HepG2 (cell line): ENCODE measurements at regions not wholly inside any gene's neighbourhood (a gene's known extent, or its start where the extent isn't known, plus 50 kb on each side); places are given as distances from the start of the nearest gene placed in this dataset.
A peak's percentile ranks its signal among the peaks of the same experiment; 100 is the strongest.

Source experiments
- FOXJ3 ChIP-seq: sonication (generic); formaldehyde crosslinking; IDR thresholded peaks from 2 replicates; pipeline ENCODE4 v1.4.0; 2020; ENCODE audit warnings: missing genetic modification reagents, mild to moderate bottlenecking, borderline replicate concordance
- HES4 ChIP-seq: sonication (generic); formaldehyde crosslinking; IDR thresholded peaks from 2 replicates; pipeline ENCODE4 v1.9.0; 2021; ENCODE audit warnings: mild to moderate bottlenecking, missing genetic modification reagents, borderline replicate concordance
- KAT8 ChIP-seq: IDR thresholded peaks from 2 replicates; pipeline ENCODE4 v1.6.1; 2016; ENCODE audit warnings: missing genetic modification reagents, missing compliant biosample characterization
- LRRFIP1 ChIP-seq: sonication (generic); formaldehyde crosslinking; conservative IDR thresholded peaks from 2 replicates; pipeline ENCODE4 v1.4.0; 2020; ENCODE audit warnings: missing genetic modification reagents
- MED1 ChIP-seq: sonication (generic); formaldehyde crosslinking; IDR thresholded peaks from 2 replicates; pipeline ENCODE4 v1.4.0; 2020; ENCODE audit warnings: missing genetic modification reagents
- MTF2 ChIP-seq: sonication (generic); formaldehyde crosslinking; IDR thresholded peaks from 2 replicates; pipeline ENCODE4 v1.5.0; 2020; ENCODE audit warnings: missing genetic modification reagents, borderline replicate concordance
- NFE2L1 ChIP-seq: sonication (generic); formaldehyde crosslinking; IDR thresholded peaks from 2 replicates; pipeline ENCODE4 v1.4.0; 2020; ENCODE audit warnings: missing genetic modification reagents, mild to moderate bottlenecking, borderline replicate concordance
- SOX6 ChIP-seq, 2 experiments: fragments of 450-650 bp in 1 of 2; sonication (generic) in 1 of 2; formaldehyde crosslinking in 1 of 2; IDR thresholded peaks; 2 replicates each; pipeline versions ENCODE4 v1.4.0 to v1.6.1; 2017 to 2020; ENCODE audit warnings: antibody characterized with exemption in 1 of 2, mild to moderate bottlenecking in 1 of 2, missing genetic modification reagents in 1 of 2
- TBX2 ChIP-seq: sonication (generic); formaldehyde crosslinking; IDR thresholded peaks from 2 replicates; pipeline ENCODE4 v1.5.0; 2020; ENCODE audit warnings: missing genetic modification reagents, mild to moderate bottlenecking, borderline replicate concordance
- ZBTB40 ChIP-seq, 2 experiments: fragments of 450-650 bp in 1 of 2; sonication (generic) in 1 of 2; formaldehyde crosslinking in 1 of 2; IDR thresholded peaks; 2 replicates each; pipeline versions ENCODE4 v1.6.1 to v1.8.0; 2016 to 2022; ENCODE audit warnings: antibody characterized with exemption in 1 of 2, mild to moderate bottlenecking in 1 of 2, missing genetic modification reagents in 1 of 2
- ZNF362 ChIP-seq: sonication (generic); formaldehyde crosslinking; IDR thresholded peaks from 2 replicates; pipeline ENCODE4 v1.4.0; 2020; ENCODE audit warnings: missing genetic modification reagents, mild to moderate bottlenecking, borderline replicate concordance
- TF ChIP-seq, protein P1 (sequence below): sonication (generic); formaldehyde crosslinking; IDR thresholded peaks from 2 replicates; pipeline ENCODE4 v1.4.0; 2020; ENCODE audit warnings: missing genetic modification reagents

DNA sequence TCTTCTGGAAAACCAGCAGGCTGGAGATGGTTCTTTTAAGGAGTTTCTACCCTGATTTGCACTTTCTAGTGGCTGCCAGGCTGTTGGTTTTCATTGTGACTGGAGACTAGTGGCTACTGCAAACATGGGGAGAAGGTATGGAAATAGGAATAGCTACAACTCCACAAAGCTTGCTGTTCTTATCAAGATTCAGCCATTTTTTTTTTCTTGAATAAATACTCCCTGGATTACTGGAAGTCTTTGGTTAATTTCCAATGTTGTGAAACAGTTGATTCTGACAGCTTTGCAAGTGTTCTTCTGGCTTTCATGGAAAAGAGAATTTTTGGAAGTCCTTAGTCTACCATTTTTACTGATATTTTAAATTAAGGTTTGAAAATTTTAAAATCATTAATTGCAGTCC, 277.7 kb downstream of the HS3ST3A1 start (continued):
- peak; percentile 86 for TF ChIP-seq ZNF362 (CRISPR knock-in tag)
- no peak for TF ChIP-seq SOX6 (IDR thresholded peaks at IDR 0.05)
- peak; percentile 55 for TF ChIP-seq SOX6 (CRISPR knock-in tag; IDR thresholded peaks at IDR 0.05)
- no peak for TF ChIP-seq HES4 (CRISPR knock-in tag)
- TF ChIP-seq, protein P1, sequence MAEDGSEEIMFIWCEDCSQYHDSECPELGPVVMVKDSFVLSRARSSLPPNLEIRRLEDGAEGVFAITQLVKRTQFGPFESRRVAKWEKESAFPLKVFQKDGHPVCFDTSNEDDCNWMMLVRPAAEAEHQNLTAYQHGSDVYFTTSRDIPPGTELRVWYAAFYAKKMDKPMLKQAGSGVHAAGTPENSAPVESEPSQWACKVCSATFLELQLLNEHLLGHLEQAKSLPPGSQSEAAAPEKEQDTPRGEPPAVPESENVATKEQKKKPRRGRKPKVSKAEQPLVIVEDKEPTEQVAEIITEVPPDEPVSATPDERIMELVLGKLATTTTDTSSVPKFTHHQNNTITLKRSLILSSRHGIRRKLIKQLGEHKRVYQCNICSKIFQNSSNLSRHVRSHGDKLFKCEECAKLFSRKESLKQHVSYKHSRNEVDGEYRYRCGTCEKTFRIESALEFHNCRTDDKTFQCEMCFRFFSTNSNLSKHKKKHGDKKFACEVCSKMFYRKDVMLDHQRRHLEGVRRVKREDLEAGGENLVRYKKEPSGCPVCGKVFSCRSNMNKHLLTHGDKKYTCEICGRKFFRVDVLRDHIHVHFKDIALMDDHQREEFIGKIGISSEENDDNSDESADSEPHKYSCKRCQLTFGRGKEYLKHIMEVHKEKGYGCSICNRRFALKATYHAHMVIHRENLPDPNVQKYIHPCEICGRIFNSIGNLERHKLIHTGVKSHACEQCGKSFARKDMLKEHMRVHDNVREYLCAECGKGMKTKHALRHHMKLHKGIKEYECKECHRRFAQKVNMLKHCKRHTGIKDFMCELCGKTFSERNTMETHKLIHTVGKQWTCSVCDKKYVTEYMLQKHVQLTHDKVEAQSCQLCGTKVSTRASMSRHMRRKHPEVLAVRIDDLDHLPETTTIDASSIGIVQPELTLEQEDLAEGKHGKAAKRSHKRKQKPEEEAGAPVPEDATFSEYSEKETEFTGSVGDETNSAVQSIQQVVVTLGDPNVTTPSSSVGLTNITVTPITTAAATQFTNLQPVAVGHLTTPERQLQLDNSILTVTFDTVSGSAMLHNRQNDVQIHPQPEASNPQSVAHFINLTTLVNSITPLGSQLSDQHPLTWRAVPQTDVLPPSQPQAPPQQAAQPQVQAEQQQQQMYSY (CRISPR knock-in tag) = 0 out of 2 replicates have a peak, but pooled peaks have one; percentile 29
- no peak for TF ChIP-seq MTF2 (CRISPR knock-in tag)
- TF ChIP-seq KAT8 (CRISPR knock-in tag) = peak; percentile 36; the same call in 1 of the 2 replicates
- peak; percentile 47; the same call in 1 of the 2 replicates for TF ChIP-seq MED1 (CRISPR knock-in tag)
- no peak for TF ChIP-seq ZBTB40 (IDR thresholded peaks at IDR 0.05)
- no peak for TF ChIP-seq ZBTB40 (CRISPR knock-in tag; IDR thresholded peaks at IDR 0.05)
- TF ChIP-seq FOXJ3 (CRISPR knock-in tag) = 0 out of 2 replicates have a peak, but pooled peaks have one; percentile 43
- no peak for TF ChIP-seq NFE2L1
- TF ChIP-seq LRRFIP1 (CRISPR knock-in tag) = no peak
- TF ChIP-seq TBX2 = no peak
